ENCODE measurements at regions not wholly inside any gene's neighbourhood (a gene's known extent, or its start where the extent isn't known, plus 50 kb on each side); places are given as distances from the start of the nearest gene placed in this dataset.
A peak's percentile ranks its signal among the peaks of the same experiment; 100 is the strongest.

DNA sequence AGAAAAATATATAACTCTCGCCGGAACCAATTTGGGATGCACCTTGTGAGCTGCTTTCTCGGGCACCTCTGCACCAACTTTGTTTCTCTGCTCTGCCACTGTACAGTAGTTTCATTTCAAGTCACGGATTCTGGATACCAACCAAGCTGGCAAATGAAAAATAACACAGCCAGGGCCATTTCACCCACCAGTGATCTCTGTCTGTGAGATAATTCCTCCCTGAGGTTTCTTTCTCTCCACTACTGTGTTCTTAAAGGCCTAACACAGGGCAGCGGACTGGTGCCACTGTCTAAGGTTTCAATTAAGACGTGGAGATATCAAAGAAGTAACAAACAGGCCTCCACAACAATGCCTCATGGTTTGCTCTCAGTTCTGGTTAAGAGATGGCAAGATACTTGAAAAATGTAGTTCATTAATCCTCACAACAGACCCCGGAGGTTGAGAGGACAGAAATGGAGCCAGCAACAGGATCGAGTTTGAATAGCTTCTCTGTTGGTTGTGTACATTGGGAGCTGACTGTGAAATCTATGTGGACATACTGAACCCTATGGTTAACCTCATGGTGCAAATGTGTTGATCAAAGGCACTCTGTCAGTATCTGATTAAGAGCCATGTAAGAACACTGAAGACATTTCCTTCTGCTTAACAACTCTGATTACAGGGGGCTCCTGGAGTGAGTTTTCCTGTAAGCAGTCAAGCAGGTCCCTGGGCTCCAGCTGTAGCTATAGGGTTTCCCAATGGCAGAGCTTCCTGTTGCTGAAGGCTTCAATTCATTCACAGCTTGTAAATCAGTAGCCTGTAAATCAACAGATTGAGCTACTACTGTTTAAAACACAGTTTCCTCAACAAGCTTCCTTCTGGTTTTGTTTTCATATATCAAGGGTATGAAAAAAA is 470.5 kb downstream of the EPHA3 start:
- Mint-ChIP-seq H3K27me3 (ENCODE audit: low read depth, poor library complexity) (peaks cover 4% of the 10 kb centered on the region), H3K27ac (peak overlapping the region; percentile 95), H3K9me3 (peaks cover 11% of the 10 kb centered on the region), H3K4me3 (peak overlapping the region; percentile 63), H3K36me3 (ENCODE audit: low read depth) (peaks cover 13% of the 10 kb centered on the region), H3K4me1 (peaks cover 61% of the 10 kb centered on the region)
- TF ChIP-seq, protein P1, sequence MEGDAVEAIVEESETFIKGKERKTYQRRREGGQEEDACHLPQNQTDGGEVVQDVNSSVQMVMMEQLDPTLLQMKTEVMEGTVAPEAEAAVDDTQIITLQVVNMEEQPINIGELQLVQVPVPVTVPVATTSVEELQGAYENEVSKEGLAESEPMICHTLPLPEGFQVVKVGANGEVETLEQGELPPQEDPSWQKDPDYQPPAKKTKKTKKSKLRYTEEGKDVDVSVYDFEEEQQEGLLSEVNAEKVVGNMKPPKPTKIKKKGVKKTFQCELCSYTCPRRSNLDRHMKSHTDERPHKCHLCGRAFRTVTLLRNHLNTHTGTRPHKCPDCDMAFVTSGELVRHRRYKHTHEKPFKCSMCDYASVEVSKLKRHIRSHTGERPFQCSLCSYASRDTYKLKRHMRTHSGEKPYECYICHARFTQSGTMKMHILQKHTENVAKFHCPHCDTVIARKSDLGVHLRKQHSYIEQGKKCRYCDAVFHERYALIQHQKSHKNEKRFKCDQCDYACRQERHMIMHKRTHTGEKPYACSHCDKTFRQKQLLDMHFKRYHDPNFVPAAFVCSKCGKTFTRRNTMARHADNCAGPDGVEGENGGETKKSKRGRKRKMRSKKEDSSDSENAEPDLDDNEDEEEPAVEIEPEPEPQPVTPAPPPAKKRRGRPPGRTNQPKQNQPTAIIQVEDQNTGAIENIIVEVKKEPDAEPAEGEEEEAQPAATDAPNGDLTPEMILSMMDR (IDR thresholded peaks at IDR 0.05) = no peak
- peak; percentile 41 for DNase-seq

DNA sequence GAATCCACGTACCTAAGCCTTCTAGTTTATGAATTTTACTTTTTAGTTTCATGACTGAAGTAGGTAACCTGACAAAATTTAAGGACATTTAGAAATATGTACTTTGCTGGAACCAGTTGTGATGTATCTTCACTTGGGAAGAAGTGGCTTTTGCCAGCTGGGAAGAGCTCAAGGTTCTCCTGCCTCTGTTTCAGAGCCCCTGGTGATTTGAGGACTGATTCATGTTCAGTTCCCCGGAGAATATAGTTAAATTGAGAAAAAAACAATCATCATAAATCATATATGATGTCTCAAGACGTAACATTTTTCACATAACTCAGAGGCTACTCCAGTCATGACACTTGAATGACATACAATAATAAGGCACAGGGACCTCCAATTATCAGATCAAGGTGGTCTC is 473.4 kb downstream of the EPHA3 start:
- Mint-ChIP-seq H3K9me3 (peaks cover 8% of the 10 kb centered on the region), H3K4me3 (no peak overlapping the region), H3K27me3 (ENCODE audit: low read depth, poor library complexity) (no peaks in the 10 kb centered on the region), H3K27ac (no peak overlapping the region), H3K4me1 (peaks cover 42% of the 10 kb centered on the region), H3K36me3 (ENCODE audit: low read depth) (peaks cover 10% of the 10 kb centered on the region)
- DNase-seq = no peak
- TF ChIP-seq, protein P1 (IDR thresholded peaks at IDR 0.05) = no peak

DNA sequence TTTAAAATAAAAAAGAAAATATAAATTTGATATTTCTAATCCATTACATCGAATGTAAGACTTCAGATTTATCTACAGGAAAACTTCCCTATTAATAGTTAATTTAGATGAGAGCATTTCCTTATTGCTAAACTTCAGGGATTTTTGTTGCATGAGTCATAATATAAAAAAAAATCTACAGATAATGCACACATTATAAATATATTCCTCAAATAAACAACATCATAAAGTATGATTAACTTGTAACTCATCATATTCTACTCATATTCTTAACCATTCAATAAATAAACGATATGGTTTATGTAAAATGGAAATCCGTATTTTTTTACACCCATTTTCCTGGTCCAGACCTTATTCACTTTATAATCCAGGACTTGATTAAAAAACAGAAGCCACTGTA is 477.0 kb downstream of the EPHA3 start:
- DNase-seq = no peak
- Mint-ChIP-seq H3K4me1 (peaks cover 13% of the 10 kb centered on the region), H3K9me3 (peaks cover 9% of the 10 kb centered on the region), H3K27ac (no peak overlapping the region), H3K4me3 (no peak overlapping the region), H3K27me3 (ENCODE audit: low read depth, poor library complexity) (no peaks in the 10 kb centered on the region), H3K36me3 (ENCODE audit: low read depth) (peaks cover 7% of the 10 kb centered on the region)
- TF ChIP-seq, protein P1 (IDR thresholded peaks at IDR 0.05) = no peak

DNA sequence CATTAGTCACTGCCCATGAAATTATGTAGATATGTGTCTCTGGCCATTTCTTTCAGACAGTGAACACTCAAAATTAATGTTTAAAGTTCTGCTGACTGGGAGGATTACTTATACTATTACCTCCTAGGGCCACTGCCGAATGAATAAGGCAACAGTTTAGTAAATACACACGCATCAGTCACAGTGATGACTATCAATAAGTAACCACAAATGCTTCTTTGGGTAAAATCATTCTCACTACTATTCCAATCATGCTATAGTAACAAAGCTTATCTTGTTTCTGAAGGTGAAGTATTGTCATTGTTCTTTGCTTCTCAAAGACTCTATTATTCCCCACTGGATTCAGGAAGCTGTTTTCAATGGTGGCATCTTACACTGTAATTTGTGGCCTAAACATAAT is 478.8 kb downstream of the EPHA3 start:
- TF ChIP-seq, protein P1 (IDR thresholded peaks at IDR 0.05) = no peak
- Mint-ChIP-seq H3K4me3 (no peak overlapping the region), H3K4me1 (peaks cover 5% of the 10 kb centered on the region), H3K9me3 (peaks cover 11% of the 10 kb centered on the region), H3K36me3 (ENCODE audit: low read depth) (no peaks in the 10 kb centered on the region), H3K27me3 (ENCODE audit: low read depth, poor library complexity) (no peaks in the 10 kb centered on the region), H3K27ac (no peak overlapping the region)
- DNase-seq = no peak

DNA sequence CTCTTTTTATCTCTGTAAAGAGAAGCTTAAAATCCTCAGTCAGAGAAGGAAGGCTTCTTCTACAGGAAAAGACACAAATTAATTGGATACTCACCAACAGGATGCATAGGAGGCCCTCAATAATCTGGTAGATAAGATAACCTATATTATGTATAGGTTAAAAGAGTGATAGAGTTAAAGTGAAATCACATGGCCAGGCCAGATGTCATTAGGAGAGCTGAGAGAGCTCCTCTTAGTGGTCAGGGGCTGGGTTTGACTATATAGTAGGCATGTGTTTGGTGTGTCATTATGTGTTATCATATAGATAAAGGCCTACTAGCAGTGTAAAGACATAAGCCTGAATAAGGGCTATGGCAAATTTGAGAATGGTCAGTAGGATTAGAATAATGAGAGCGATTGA is 479.3 kb downstream of the EPHA3 start:
- Mint-ChIP-seq H3K4me1 (peaks cover 4% of the 10 kb centered on the region), H3K9me3 (peaks cover 11% of the 10 kb centered on the region), H3K4me3 (no peak overlapping the region), H3K27me3 (ENCODE audit: low read depth, poor library complexity) (no peaks in the 10 kb centered on the region), H3K36me3 (ENCODE audit: low read depth) (no peaks in the 10 kb centered on the region), H3K27ac (no peak overlapping the region)
- TF ChIP-seq, protein P1 (IDR thresholded peaks at IDR 0.05) = no peak
- no peak for DNase-seq

DNA sequence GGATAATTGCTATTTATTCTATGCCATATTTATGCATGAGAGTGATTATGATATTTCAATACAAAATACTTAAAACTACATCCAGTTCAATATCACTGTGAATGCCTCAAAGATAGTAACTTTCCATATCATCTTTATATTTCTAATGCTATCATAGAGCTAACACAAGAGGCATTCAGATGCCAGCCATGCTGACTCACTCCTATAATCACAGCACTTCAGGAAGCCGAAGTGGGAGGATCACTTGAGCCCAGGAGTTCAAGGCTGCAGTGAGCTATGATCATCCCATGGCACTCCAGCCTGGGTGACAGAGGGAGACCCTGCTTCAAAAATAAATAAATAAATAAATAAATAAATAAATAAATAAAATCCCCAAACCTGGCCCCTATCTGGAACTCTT is 498.7 kb downstream of the EPHA3 start:
- H3K4me3 Mint-ChIP-seq = no peak overlapping the region
- DNase-seq = no peak
- TF ChIP-seq, protein P1 (IDR thresholded peaks at IDR 0.05) = no peak
- no peaks in the 10 kb centered on the region for H3K27me3 Mint-ChIP-seq (ENCODE audit: low read depth, poor library complexity)
- H3K36me3 Mint-ChIP-seq (ENCODE audit: low read depth) = no peaks in the 10 kb centered on the region
- H3K27ac Mint-ChIP-seq = no peak overlapping the region
- H3K9me3 Mint-ChIP-seq = no peaks in the 10 kb centered on the region
- peaks cover 4% of the 10 kb centered on the region for H3K4me1 Mint-ChIP-seq

Data from nephron progenitor cell (in vitro differentiated cells).